Astrocyte (in vitro differentiated cells and primary cell): ENCODE measurements at regions not wholly inside any gene's neighbourhood (a gene's known extent, or its start where the extent isn't known, plus 50 kb on each side); places are given as distances from the start of the nearest gene placed in this dataset.

Source experiments
- EZH2 ChIP-seq: IDR thresholded peaks from 2 replicates; pipeline ENCODE4 v1.6.1; 2012; ENCODE audit warnings: mild to moderate bottlenecking, low read length, inconsistent platforms; ENCODE audit not compliant: insufficient read depth
- TF ChIP-seq, protein P1 (sequence below): IDR thresholded peaks from 2 replicates; pipeline ENCODE4 v1.5.1; 2011; ENCODE audit warnings: low read depth, mild to moderate bottlenecking, inconsistent platforms, low read length, moderate library complexity; ENCODE audit not compliant: insufficient read depth

GRCh38 chr4:58144721-58145120, 1034.5 kb upstream of the IGFBP7 start:
- TF ChIP-seq, protein P1, sequence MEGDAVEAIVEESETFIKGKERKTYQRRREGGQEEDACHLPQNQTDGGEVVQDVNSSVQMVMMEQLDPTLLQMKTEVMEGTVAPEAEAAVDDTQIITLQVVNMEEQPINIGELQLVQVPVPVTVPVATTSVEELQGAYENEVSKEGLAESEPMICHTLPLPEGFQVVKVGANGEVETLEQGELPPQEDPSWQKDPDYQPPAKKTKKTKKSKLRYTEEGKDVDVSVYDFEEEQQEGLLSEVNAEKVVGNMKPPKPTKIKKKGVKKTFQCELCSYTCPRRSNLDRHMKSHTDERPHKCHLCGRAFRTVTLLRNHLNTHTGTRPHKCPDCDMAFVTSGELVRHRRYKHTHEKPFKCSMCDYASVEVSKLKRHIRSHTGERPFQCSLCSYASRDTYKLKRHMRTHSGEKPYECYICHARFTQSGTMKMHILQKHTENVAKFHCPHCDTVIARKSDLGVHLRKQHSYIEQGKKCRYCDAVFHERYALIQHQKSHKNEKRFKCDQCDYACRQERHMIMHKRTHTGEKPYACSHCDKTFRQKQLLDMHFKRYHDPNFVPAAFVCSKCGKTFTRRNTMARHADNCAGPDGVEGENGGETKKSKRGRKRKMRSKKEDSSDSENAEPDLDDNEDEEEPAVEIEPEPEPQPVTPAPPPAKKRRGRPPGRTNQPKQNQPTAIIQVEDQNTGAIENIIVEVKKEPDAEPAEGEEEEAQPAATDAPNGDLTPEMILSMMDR, result no peak
- TF ChIP-seq EZH2, result no peak
